Breast epithelium (tissue), 3 donors: ENCODE measurements at regions not wholly inside any gene's neighbourhood (a gene's known extent, or its start where the extent isn't known, plus 50 kb on each side); places are given as distances from the start of the nearest gene placed in this dataset.

Experiments
- POLR2A ChIP-seq: fragments of 450-650 bp; IDR thresholded peaks from one replicate; pipeline ENCODE4 v1.6.1; 2016; ENCODE audit warnings: antibody characterized with exemption, mild to moderate bottlenecking, moderate library complexity
- POLR2AphosphoS5 ChIP-seq, 3 donors: sonication (generic); formaldehyde crosslinking; IDR thresholded peaks; one replicate each; pipeline ENCODE4 v1.6.1; 2017; ENCODE audit warnings: antibody characterized with exemption in 3 of 3
- TF ChIP-seq, protein P1 (sequence below), 3 donors: fragments of 450-650 bp; IDR thresholded peaks; one replicate each; pipeline ENCODE4 v1.5.1; 2016 to 2017; ENCODE audit warnings: antibody characterized with exemption in 3 of 3, mild to moderate bottlenecking in 3 of 3, moderate library complexity in 3 of 3

DNA sequence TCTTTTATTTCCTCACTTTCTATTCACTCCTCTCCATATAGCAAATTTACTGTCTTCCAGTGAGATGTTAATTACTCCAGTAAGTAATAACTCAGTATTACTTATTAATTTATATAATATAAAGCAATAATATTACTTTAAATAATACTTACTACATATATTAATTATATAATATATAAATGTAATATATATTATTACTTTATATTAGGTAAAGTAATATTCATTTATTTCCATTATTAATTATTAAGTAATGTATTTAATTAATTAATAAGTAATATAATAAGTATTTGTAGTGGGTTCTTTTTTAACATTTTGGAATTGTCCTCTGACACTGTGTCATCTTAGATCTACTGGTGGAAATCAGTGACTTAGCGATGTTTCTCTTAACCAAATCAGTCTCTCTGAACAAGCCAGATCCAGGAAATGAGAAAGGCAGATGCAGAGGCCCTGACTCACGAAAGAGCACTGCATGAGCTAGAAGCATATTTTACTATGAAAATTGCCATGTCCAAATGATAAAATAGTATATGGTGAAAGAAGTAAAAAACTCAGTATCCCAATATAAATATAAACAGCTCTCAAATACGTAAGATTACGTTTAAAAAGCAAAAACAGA, 115.9 kb downstream of the DSEL start:
- TF ChIP-seq, protein P1, sequence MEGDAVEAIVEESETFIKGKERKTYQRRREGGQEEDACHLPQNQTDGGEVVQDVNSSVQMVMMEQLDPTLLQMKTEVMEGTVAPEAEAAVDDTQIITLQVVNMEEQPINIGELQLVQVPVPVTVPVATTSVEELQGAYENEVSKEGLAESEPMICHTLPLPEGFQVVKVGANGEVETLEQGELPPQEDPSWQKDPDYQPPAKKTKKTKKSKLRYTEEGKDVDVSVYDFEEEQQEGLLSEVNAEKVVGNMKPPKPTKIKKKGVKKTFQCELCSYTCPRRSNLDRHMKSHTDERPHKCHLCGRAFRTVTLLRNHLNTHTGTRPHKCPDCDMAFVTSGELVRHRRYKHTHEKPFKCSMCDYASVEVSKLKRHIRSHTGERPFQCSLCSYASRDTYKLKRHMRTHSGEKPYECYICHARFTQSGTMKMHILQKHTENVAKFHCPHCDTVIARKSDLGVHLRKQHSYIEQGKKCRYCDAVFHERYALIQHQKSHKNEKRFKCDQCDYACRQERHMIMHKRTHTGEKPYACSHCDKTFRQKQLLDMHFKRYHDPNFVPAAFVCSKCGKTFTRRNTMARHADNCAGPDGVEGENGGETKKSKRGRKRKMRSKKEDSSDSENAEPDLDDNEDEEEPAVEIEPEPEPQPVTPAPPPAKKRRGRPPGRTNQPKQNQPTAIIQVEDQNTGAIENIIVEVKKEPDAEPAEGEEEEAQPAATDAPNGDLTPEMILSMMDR (IDR thresholded peaks at IDR 0.05): no peak
- TF ChIP-seq POLR2A (no peak), POLR2AphosphoS5 (IDR thresholded peaks at IDR 0.05) (no peak)
